IPS DF 19.7 (cell line): ENCODE measurements at regions not wholly inside any gene's neighbourhood (a gene's known extent, or its start where the extent isn't known, plus 50 kb on each side); places are given as distances from the start of the nearest gene placed in this dataset.

Experiments
- DNase-seq: peaks from one replicate; pipeline ENCODE4 v3.0.0-alpha.2; 2013; ENCODE audit warnings: low read depth, low spot score

DNA sequence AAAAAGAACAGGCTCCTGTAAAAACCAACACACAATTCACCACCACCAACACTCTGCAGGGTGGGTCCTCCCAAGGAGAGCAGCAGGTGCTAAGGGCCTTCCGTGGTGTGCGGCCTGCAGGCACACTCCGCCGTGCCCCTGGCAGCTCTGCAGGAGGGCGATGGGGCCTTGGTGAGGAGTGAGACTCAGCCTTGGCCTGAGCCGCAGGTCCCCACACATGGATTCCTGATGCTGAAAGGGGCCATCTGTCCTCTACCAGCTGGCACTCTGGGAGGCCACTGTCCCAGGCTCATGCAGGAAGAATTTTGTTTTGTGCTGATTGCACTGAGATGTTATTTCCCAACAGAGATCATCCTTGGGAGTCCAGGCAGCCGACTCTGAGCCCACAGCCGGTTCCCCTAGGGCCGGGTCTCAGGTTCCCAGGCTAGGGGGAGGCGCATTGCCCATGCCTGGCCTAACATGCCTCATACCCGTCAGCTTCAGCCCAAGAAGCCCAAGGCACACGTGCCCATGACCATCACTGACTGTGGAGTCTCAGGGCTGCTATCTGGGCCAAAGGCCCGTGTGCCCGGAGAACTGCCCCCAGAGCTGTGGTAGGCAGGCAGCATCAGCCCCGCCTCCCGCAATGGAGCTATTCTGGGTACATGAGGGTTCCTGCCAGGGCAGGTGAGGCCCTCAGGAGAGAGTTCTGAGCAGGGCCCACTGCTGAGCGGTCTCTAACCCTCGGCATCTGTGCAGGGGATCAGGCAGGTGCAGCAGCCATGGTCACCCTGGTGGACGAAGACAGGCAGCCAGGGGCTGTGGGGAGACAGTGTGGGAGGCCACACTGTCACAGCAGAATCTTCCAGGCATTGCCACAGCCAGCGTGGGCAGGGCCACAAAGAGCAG lies 97.9 kb upstream of the ZNF469 start:
- DNase-seq = no peak

DNA sequence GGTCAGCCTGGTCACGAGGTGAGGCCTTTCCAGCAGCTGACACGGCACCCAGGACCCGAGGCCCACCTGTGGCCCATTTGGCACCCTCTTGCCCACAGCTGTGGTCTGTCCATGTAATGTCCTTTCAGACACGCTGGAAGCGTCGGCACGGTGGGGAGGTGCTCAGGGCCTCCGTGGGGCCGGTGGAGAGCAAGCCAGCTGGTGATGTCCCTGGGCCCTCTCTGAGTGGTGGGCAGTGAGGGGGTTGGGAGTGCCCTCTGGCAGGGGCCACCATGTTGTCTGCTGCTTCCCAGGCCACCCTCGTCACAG lies 97.3 kb upstream of the ZNF469 start:
- no peak for DNase-seq

DNA sequence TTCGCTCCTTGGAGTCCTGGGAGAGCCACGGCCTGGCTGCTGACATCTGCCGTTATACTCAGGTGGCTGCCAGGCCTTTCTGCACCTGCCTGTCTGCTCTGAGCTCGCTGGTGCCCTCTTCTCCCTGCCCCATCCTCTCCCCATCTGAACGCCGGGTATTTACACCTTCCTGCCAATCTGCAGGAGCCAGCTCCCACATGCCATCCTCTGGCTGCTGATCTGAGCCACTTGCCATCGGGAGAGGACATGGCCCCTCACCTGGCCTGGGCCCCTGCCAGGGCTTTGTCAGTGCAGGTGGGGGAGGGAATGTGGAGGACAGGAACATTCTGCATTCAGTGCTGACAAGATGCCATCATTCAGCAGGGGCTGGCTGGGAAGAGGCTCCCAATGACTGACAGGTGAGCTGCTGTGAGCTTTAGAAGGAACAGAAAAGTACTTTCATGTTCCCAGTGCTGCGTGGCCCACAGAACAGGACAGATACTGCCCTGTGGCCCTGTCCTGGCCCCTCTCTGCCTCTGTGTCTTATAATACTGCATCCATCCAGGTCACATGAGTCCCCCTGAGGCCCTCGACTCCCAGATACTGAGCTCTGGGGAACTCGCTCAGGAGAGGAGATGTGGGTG lies 96.3 kb upstream of the ZNF469 start:
- DNase-seq = no peak

DNA sequence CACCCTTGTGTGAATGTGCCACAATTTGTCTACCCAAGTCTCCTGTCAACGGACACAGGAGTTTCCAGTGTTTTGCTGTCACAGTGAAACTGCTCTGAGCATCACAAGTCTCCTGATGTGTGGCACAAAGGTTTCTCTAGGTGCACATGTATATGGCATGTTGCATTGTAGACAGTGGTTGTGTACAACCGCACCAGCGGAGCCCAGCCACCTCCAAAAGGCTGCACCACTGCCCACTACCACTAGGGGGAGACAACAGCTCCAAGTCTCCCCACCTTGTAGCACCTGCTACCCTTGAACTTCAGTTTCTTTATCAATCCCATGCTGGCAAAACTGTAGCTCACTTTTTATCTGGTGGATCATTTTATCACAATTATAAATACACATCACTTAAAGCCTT lies 95.5 kb upstream of the ZNF469 start:
- DNase-seq = no peak

- no peak for DNase-seq
Observed at GRCh38 chr16:88288303-88288702, 94.5 kb upstream of the ZNF469 start.

GRCh38 chr16:88289001-88289400 lies 93.8 kb upstream of the ZNF469 start:
- no peak for DNase-seq

DNA sequence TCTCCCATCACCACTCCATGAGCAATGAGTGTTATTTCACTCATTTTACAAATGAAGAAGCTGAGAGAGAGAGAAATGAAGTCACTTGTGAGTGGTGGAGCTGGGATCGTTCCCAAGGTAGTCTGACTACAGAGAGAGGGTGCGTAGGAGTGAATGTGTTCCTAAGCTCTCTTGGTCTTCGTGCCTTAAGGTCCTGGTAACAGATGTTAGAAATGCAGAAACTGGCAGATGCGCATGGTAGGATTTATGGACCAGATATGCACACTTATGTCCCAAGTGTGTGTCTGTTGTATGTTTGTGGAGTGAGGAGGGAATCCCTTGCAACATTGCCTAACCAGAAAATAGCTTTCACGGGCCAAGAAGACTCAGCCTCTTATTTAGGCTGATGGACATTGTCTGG lies 93.2 kb upstream of the ZNF469 start:
- DNase-seq = no peak

- no peak for DNase-seq
Observed at GRCh38 chr16:88289968-88290401, 92.8 kb upstream of the ZNF469 start.

DNA sequence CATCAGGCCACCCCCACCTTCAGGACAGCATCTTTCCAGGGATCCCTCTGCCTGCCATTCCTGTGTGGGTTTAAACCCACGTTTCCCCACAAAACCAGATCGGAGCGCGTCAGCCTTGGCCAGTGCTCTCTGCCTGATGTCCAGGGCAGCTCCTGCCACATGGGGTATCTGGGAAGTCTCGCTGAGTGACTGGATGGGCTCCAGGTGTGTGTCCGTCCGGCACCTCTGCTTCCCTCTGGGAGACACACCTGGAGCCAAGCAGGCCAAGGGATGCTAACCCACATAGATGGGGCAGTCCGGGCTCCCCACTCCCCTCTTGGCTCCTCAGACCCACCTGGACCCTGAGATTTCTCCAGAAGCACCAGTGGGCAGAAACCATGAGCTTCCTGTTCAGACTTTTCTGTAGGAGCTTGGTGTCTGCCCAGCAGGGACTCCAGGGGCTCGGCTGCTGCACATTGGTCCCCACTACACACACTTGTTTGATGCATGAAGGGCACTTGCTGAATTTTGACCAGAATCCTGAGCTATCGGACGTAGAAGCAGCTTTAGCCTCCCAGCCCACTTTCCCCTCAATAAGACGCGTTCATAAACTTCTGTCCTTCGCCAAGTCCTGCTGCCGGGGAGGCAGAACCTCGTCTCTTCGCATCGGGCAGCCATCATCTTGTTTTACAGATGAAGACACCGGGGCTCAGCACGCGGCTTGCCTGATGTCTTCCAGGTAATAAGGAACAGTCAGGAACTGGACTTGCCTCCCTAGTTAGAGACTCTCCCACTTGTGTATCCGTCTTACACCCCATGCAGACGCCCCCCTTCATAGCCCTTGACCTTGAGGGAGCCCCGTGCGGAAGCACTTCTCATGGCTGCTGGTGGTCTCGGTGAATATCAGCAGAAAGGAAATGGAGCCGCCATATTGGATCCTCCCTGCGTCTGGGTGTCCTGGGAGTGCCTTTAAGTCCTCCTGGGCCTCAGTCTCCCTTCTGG lies 91.6 kb upstream of the ZNF469 start:
- DNase-seq = no peak

DNA sequence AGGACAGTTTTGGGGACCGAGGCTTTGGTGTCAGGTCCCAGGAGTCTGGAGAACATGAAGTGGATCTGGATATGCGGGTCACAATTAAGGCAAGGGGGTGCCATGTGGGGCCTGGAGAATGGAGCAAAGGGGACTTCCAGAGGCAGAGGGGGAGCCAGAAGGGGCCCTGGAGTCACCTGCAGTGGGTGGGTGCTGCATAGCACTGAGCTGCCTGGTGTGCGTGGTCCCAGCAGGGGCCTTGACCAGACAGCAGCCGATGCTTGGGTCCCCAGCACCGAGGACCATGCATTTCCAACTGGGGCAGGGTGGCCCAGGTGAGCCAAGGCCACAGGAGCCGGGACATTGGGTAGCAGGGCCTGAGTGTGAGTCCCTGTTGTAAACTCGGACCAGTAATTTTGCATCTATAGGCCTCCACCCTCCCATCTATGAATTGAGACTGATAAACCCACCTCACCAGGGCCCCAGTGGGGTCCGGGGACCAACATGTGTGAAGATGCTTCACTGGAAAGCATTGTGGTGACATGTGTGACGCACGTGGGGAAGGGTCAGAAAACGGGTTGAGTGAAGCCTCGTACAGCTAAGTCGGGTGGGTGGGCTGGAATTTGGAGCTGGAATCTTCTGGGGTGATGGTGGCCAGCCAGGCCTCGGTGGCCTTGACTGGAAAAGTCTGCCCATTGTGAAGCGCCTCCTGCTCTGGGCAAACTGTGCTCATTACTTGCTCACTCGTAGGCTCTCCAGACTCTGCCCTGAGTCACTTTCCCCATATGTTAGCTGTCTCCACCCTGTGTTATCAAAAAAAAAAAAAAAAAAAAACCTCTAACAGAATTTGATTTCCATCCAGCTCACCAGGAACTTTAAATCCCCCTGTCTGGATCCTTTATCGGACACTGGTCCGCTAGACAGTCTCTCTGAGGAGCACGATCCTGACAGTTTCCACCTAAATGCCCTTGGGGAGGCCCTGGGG lies 90.5 kb upstream of the ZNF469 start:
- no peak for DNase-seq

DNA sequence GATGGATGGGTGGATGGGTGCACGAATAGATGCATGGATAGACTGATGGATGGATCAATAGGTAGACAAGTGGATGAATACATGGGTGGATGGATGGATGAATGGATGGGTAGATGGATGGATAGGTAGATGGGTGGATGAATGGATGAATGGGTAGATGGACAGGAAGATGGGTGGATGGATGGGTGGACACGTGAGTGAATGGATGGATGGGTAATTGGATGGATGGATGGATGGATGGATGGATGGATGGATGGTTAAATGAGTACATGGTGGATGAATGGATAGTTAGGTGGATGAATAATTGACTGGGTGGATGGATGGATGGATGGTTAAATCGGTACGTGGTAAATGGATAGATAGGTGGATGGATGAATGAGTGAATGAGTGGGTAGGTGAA lies 89.7 kb upstream of the ZNF469 start:
- DNase-seq = no peak

- DNase-seq = no peak
Observed at GRCh38 chr16:88295671-88296436, 86.9 kb upstream of the ZNF469 start.

DNA sequence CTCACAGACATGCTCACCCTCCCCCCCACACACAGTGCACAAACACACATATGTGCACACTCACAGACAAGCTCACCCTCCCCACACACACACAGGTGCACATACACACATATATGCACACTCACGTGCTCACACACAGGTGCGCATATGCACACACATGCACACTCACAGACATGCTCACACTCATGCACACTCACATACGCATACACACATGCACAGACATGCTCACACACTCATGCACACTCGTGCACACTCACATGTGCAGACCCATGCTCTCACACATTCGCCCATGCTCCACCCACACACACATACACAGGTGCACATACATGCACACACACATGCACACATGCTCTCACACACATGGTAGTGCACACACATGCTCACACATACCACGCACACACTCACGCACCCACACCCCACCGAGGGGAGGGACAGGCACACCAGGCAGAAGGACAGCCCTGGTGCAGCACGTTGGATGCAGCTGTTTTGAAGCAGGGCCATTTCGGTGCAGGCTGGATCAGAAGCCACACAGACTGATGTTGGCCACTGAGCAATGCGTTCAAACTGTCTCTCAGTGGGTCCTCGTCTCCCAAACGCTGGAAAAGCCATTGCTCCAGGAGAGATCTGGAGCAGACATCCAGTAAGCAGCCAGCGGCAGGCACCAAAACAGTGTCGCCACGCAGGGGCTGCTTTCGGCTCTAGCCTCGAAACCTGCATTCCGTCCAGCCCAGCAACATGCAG lies 86.2 kb upstream of the ZNF469 start:
- no peak for DNase-seq

- no peak for DNase-seq
Observed at GRCh38 chr16:88297178-88297720, 85.5 kb upstream of the ZNF469 start.

DNA sequence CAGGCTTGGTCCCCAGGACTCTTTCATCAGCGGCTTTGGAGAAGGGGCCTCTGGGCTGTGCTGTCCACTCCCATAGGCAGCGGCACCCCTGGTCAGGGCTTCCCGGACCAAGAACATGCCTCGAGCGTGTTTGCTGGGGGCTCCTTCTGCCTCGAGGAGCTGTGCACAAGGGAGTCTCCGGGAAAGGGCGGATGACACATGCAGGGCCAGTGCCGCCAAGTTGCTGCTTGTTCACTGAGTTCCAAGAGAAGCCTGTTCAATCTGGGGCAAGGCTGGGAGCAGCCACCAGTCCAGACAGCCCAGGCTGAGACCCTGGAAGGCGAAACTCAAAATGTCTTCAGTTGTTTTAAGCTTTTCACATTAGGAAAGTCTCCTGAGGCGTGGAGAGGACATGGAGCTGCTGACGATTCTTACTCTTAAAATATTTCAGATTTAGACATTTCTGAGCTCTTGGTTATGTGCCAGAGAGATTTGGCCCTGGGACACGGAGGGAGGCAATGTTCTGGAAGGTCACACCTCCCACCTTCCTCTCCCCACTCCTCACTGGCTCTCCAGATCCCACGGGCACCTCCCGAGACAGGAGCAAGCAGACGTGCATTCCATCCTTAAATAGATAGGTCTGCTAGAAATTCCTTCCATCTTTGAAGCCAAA lies 84.5 kb upstream of the ZNF469 start:
- DNase-seq = no peak

DNA sequence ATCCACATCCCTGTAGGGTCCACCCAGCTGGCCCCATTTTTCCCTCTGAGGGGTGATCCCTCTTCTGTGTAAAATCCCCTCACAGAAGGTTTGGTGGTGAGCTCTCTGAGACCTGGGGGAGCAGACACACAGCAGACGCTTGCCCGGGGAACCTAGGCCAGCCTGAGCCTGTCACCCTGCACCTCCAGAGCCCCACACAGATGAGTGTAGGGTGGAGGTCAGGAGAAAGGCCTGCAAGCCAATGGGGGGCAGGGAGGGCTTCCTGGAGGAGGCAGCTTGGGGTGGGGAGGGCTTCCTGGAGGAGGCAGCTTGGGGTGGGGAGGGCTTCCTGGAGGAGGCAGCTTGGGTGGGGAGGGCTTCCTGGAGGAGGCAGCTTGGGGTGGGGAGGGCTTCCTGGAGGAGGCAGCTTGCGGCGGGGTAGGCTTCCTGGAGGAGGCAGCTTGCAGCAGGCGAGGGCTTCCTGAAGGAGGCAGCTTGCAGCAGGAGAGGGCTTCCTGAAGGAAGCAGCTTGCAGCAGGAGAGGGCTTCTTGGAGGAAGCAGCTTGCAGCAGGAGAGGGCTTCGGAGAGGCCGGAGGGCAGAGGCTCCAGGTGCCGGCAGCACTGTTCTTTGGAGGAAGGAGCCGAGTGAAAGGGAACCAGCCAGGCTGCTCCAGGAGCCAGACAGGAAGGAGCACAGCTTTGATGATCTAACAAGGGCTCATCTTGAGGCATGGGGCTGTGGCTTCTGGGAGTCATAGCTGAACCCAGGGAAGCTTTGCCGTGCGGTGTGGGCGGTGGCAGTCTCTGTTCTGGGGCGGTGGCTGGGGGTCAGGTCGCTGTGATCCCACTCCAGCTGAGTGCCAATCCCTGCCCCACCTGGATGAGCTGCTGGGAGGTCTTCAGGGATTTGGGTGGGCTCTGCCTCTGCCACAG lies 83.7 kb upstream of the ZNF469 start:
- DNase-seq = no peak

DNA sequence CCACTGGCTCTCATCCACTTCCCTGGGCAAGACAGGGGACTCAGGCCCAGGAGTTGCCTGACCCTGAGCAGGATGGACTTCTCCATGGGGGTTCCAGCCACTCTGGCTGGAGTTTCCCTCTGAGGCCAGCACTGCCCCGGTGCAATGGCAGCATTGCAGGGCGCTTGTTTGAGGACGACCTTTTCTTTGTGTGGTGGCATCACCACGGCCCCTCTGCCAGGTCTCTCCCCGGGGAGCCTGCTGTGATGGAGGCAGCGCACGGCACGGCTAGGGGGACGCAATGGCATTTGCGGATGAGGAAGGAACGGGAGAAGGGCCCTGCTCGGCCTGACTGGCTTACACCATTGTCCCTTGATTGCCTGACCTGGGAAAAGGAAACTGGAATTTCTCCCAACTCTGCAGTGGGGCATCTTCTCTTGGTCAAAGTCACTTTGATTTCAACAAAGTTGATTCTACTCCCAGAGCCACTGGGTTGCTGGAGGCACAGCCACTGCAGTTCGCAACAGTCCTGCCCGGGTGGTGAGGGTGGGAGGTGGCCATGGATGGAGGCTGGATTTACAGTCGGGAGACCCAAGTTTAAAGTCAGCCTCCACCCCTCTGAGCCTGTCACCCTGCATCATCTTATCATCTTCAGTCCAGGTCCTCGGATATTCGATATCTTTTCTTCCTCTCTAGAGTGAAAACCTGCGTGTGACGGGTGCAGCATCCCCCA lies 82.9 kb upstream of the ZNF469 start:
- no peak for DNase-seq
